CD14-positive monocyte (primary cell): ENCODE measurements at regions not wholly inside any gene's neighbourhood (a gene's known extent, or its start where the extent isn't known, plus 50 kb on each side); places are given as distances from the start of the nearest gene placed in this dataset.

Experiments
- DNase-seq, 3 donors: peaks; one replicate each; pipeline ENCODE4 v3.0.0-alpha.2; 2011 to 2022
- H2AFZ ChIP-seq: 2 replicates; pipeline ENCODE4 v1.6.0; 2012; ENCODE audit warnings: mild to moderate bottlenecking, low read depth, low read length, inconsistent platforms; ENCODE audit not compliant: insufficient read depth, poor library complexity, severe bottlenecking
- H3K27ac ChIP-seq, 2 donors: 1 replicate in 1 of 2; 2 replicates in 1 of 2; pipeline ENCODE4 v1.5.1; 2012 to 2013; ENCODE audit warnings: low read length in 2 of 2, control low read depth in 1 of 2, inconsistent platforms in 1 of 2, low read depth in 1 of 2, mild to moderate bottlenecking in 1 of 2
- H3K27me3 ChIP-seq, 2 donors: one replicate each; pipeline versions ENCODE4 v1.6.0 to v1.6.1; 2011 to 2013; ENCODE audit warnings: low read length in 2 of 2; ENCODE audit not compliant: control insufficient read depth in 2 of 2, insufficient read depth in 2 of 2
- H3K36me3 ChIP-seq, 2 donors: replicated peaks in 1 of 2; 1 replicate in 1 of 2; 2 replicates in 1 of 2; pipeline versions ENCODE4 v1.5.1 to v1.6.1; 2012 to 2013; ENCODE audit warnings: low read length in 2 of 2, control low read depth in 1 of 2, inconsistent platforms in 1 of 2, mild to moderate bottlenecking in 1 of 2; ENCODE audit not compliant: insufficient read depth in 2 of 2, control insufficient read depth in 1 of 2
- H3K4me1 ChIP-seq, 2 donors: 1 replicate in 1 of 2; 2 replicates in 1 of 2; pipeline versions ENCODE4 v1.5.1 to v1.6.1; 2012 to 2013; ENCODE audit warnings: low read length in 2 of 2, control low read depth in 1 of 2, inconsistent platforms in 1 of 2, mild to moderate bottlenecking in 1 of 2, moderate library complexity in 1 of 2; ENCODE audit not compliant: insufficient read depth in 2 of 2, control insufficient read depth in 1 of 2
- H3K4me2 ChIP-seq: replicated peaks from 2 replicates; pipeline ENCODE3; 2012; ENCODE audit warnings: low read length, moderate library complexity, mild to moderate bottlenecking; ENCODE audit not compliant: poor library complexity, severe bottlenecking; ENCODE audit errors: extremely low read depth
- H3K4me3 ChIP-seq, 3 experiments: fragments of 200-600 bp in 1 of 3; sonication (generic) in 1 of 3; replicated peaks in 1 of 3; 1 replicate in 2 of 3; 2 replicates in 1 of 3; pipeline ENCODE4 v1.5.1; 2011 to 2013; ENCODE audit warnings: low read length in 3 of 3, mild to moderate bottlenecking in 3 of 3, control low read depth in 2 of 3, low read depth in 2 of 3, inconsistent platforms in 1 of 3, moderate library complexity in 1 of 3
- H3K79me2 ChIP-seq: 2 replicates; pipeline ENCODE4 v1.6.0; 2012; ENCODE audit warnings: mild to moderate bottlenecking, control low read depth, inconsistent platforms, low read length, moderate library complexity; ENCODE audit not compliant: insufficient read depth
- H3K9ac ChIP-seq: 2 replicates; pipeline ENCODE4 v1.6.0; 2017; ENCODE audit warnings: low read length, mild to moderate bottlenecking; ENCODE audit not compliant: insufficient read depth, poor library complexity, severe bottlenecking
- H3K9me3 ChIP-seq, 2 donors: replicated peaks in 1 of 2; 1 replicate in 1 of 2; 2 replicates in 1 of 2; pipeline versions ENCODE4 v1.5.1 to v1.6.1; 2012 to 2013; ENCODE audit warnings: low read length in 2 of 2, control low read depth in 1 of 2; ENCODE audit not compliant: control insufficient read depth in 1 of 2, insufficient read depth in 1 of 2
- H4K20me1 ChIP-seq: 2 replicates; pipeline ENCODE4 v1.6.0; 2012; ENCODE audit warnings: mild to moderate bottlenecking, low read length, control low read depth, moderate library complexity; ENCODE audit not compliant: insufficient read depth
- H3K27ac Mint-ChIP-seq, 7 donors: one replicate each; pipeline ENCODE4 v1.8.0; 2020; ENCODE audit warnings: mild to moderate bottlenecking in 7 of 7, mixed read lengths in 7 of 7, moderate library complexity in 6 of 7, inconsistent platforms in 2 of 7
- H3K27me3 Mint-ChIP-seq, 3 donors: one replicate each; pipeline ENCODE4 v1.8.0; 2021 to 2022; ENCODE audit warnings: low read depth in 3 of 3, mild to moderate bottlenecking in 3 of 3, mixed read lengths in 3 of 3, moderate library complexity in 3 of 3, inconsistent platforms in 1 of 3
- H3K36me3 Mint-ChIP-seq, 2 donors: one replicate each; pipeline ENCODE4 v1.8.0; 2020; ENCODE audit warnings: mixed read lengths in 2 of 2, inconsistent platforms in 1 of 2, mild to moderate bottlenecking in 1 of 2
- H3K4me1 Mint-ChIP-seq: one replicate; pipeline ENCODE4 v1.8.0; 2020; ENCODE audit warnings: mild to moderate bottlenecking, mixed read lengths
- H3K4me3 Mint-ChIP-seq, 2 donors: one replicate each; pipeline ENCODE4 v1.8.0; 2020; ENCODE audit warnings: mild to moderate bottlenecking in 2 of 2, mixed read lengths in 2 of 2, moderate library complexity in 1 of 2
- H3K9me3 Mint-ChIP-seq, 7 donors: one replicate each; pipeline ENCODE4 v1.8.0; 2020 to 2022; ENCODE audit warnings: mixed read lengths in 7 of 7, mild to moderate bottlenecking in 6 of 7, moderate library complexity in 6 of 7, inconsistent platforms in 2 of 7
- WGBS: methylation state at CpG from one replicate; pipeline ENCODE4 v1.1.5; 2013; ENCODE audit warnings: missing lambda C conversion rate; ENCODE audit not compliant: insufficient coverage; 5-methylcytosine and 5-hydroxymethylcytosine counted together
- intact Hi-C, 2 donors: fragments of 100-400 bp; cut with micrococcal nuclease; formaldehyde crosslinking; loops; one replicate each; pipeline versions ENCODE4 v1.15.0 to v1.15.1; 2023
- TF ChIP-seq, protein P1 (sequence below): fragments of 200-600 bp; IDR thresholded peaks from one replicate; pipeline ENCODE4 v1.8.0; 2022; ENCODE audit warnings: antibody characterized with exemption, mild to moderate bottlenecking

GRCh38 chr17:71631483-71631882 is 489.3 kb upstream of the SOX9 start:
- H3K27ac Mint-ChIP-seq = no peak overlapping the region
- Histone ChIP-seq H3K79me2 (no peaks in the 10 kb centered on the region), H3K4me1 (no peaks in the 10 kb centered on the region), H3K36me3 (no peaks in the 10 kb centered on the region), H3K27ac (no peak overlapping the region), H3K4me3 (no peak overlapping the region), H3K4me2 (no peak overlapping the region), H3K9me3 (no peaks in the 10 kb centered on the region), H4K20me1 (no peaks in the 10 kb centered on the region), H2AFZ (no peak overlapping the region), H3K27me3 (no peaks in the 10 kb centered on the region), H3K9ac (no peak overlapping the region)
- peaks cover 0 to 2% (median 2%) of the 10 kb centered on the region in 7 donors for H3K9me3 Mint-ChIP-seq
- no peaks in the 10 kb centered on the region for H3K4me1 Mint-ChIP-seq
- no peak for DNase-seq
- no peaks in the 10 kb centered on the region for H3K36me3 Mint-ChIP-seq
- TF ChIP-seq, protein P1, sequence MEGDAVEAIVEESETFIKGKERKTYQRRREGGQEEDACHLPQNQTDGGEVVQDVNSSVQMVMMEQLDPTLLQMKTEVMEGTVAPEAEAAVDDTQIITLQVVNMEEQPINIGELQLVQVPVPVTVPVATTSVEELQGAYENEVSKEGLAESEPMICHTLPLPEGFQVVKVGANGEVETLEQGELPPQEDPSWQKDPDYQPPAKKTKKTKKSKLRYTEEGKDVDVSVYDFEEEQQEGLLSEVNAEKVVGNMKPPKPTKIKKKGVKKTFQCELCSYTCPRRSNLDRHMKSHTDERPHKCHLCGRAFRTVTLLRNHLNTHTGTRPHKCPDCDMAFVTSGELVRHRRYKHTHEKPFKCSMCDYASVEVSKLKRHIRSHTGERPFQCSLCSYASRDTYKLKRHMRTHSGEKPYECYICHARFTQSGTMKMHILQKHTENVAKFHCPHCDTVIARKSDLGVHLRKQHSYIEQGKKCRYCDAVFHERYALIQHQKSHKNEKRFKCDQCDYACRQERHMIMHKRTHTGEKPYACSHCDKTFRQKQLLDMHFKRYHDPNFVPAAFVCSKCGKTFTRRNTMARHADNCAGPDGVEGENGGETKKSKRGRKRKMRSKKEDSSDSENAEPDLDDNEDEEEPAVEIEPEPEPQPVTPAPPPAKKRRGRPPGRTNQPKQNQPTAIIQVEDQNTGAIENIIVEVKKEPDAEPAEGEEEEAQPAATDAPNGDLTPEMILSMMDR = no peak
- H3K4me3 Mint-ChIP-seq = no peak overlapping the region
- intact Hi-C loops = no loop called here
- peaks cover 0 to 2% (median 0%) of the 10 kb centered on the region in 3 donors for H3K27me3 Mint-ChIP-seq
- no CpG with 5 or more reads among the region's 1 CpG for WGBS

DNA sequence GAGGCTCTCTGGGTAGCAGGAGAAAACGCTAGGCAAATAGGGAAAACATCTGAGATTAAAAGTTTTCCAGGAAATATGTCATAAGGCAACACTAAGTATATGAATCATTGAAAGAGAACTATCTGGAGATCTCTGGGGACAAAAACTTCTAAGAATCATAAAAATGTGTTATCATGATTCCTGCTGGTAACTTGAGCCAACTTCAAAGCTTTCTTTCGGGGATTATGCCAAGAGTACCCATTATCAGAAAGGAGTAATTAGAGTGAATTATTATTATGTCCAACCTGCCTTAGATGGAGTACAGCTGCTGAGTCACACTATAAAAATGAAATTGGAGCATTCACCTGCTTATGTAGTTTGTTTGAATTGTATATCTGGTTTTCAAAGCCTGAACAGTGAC is 488.5 kb upstream of the SOX9 start:
- Mint-ChIP-seq H3K4me1 (no peaks in the 10 kb centered on the region), H3K4me3 (no peak overlapping the region)

More for the DNA sequence above, 488.5 kb upstream of the SOX9 start:
- Histone ChIP-seq H3K79me2 (no peaks in the 10 kb centered on the region), H2AFZ (no peak overlapping the region), H3K9me3 (no peaks in the 10 kb centered on the region), H3K4me1 (no peaks in the 10 kb centered on the region), H3K4me3 (no peak overlapping the region), H3K4me2 (no peak overlapping the region), H4K20me1 (no peaks in the 10 kb centered on the region), H3K36me3 (no peaks in the 10 kb centered on the region), H3K27me3 (no peaks in the 10 kb centered on the region), H3K27ac (no peak overlapping the region), H3K9ac (no peak overlapping the region)
- WGBS = 80% methylated on average over 1 of the region's 2 CpGs
- DNase-seq = no peak
- TF ChIP-seq, protein P1 = no peak
- Mint-ChIP-seq H3K36me3 (no peaks in the 10 kb centered on the region), H3K27ac (no peak overlapping the region), H3K9me3 (peaks cover 0 to 2% (median 2%) of the 10 kb centered on the region in 7 donors), H3K27me3 (peaks cover 0 to 2% (median 0%) of the 10 kb centered on the region in 3 donors)
- intact Hi-C loops = no loop called here
